ENCODE measurements at regions not wholly inside any gene's neighbourhood (a gene's known extent, or its start where the extent isn't known, plus 50 kb on each side); places are given as distances from the start of the nearest gene placed in this dataset.

DNA sequence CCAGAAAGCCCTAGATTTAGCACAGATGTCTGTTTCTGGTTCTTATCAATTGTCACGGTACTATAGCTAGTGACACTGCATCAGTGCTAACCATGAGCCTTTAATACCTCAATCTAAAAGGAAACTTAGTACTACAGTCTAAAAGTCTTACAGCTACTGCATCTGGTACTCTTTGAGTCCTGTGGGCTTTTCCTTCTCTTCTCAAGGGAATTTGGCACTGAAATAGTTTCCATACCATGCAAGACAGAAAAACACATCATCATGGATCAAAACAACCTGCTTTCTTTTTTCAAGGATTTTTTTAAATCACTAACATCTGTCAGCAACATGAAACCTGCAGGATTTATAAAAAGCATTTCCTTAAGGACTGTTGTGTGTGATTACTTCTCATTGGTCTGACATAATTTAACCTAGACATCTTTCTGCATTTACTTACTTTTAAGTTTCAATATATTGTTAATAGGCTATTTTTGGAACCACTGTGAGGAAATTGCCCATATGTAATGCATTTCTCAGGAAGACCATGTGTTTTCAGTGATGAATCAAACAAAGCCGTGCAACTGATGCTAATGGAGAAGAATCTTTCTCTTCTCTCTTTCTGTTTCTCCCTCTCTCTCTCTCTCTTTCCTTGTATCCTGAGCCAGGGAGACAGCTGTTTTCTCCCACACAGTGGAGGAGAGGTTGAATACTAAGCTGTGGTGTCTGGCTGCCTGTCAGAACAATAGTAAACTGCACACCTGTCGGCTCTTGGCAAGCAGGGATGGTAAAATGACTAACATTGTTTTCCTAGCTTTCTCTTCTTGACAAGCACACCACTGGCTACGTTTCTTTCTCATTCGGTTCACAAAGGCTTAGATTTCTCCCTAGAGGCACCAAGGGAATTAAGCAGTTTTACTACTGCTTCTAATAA is 273.4 kb downstream of the CSNK1G3 start:
- peak; percentile 89 to 92 for DNase-seq (ENCODE audit: low read depth in 2 of 2)

DNA sequence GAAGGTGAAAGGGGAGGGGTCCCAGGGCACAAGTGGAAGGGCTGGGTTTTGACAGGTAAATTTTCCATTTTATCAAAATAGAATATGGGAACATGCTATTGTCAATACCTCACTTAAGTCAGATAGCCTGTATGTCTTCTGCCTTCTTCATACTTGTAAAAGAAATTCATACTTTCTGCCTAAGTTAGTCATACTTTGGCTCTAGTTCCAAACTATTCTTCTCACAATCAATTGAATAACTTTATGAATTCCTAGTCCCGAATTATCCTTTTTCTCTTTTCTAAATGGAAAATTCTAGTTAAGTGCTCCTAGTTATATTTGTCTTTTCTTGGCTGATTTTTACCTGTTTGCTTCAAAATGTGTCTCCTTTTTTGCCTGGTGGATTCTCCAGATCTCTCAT is 271.4 kb downstream of the CSNK1G3 start:
- peak in 1 of 2 experiments; percentile 5 for DNase-seq (ENCODE audit: low read depth in 2 of 2)

DNA sequence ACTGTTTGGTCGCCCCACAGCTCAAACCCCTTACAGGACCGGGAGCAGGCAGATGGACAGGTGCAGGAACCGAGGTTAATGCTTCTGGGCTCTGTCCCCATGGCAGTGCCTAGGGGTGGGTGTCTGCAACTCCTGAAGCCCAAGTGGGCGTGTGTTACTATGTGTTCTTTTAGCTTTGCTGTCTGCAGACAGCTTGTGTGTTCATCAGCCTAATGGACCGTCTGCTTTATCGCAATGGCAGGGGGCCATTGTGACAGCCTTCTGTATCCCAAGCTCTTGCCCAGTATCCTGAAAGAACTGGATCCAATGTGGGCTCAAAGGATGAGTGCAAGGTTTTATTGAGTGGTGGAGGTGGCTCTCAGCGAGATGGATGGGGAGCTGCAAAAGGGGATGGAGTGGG is 266.7 kb downstream of the CSNK1G3 start:
- no peak for DNase-seq (ENCODE audit: low read depth in 2 of 2)

DNA sequence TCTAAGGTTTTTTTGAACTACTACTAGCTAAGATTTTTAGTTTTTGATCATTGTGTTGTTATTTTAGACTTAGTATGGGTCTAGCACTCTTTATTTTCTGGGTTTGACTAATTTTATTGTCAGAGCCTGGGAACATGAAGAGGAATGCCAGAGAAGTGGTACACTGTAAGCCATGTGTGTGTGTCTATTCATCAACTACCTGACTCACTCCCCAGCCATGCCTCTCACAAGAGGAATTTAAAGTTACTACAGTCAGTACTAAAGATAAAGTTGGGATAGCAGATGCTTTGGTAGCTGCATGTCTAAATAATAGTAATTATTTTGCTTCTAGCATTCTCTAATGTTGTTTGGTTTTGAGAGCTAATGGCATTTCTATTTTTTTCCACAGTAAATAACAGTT is 264.8 kb downstream of the CSNK1G3 start:
- peak; percentile 59 to 66 for DNase-seq (ENCODE audit: low read depth in 2 of 2)

DNA sequence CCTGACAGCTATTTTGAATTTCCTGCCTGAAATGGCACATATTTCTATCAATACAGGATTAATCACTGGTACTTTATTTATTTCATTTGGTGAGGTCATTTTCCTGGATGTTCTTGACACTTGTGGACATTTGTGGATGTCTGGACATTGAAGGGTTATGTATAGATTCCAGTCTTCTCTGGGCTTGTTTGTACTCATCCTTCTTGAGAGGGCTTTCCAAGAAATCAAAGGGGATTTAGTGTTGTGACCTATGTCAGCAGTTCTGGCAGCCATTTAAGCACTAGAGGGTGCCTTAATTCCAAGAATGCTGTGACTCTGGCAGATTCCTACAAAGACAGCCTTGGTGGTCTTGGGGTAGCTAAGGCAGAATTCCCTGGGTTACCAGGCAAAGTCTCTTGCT is 259.7 kb downstream of the CSNK1G3 start:
- DNase-seq (ENCODE audit: low read depth in 2 of 2) = no peak

DNA sequence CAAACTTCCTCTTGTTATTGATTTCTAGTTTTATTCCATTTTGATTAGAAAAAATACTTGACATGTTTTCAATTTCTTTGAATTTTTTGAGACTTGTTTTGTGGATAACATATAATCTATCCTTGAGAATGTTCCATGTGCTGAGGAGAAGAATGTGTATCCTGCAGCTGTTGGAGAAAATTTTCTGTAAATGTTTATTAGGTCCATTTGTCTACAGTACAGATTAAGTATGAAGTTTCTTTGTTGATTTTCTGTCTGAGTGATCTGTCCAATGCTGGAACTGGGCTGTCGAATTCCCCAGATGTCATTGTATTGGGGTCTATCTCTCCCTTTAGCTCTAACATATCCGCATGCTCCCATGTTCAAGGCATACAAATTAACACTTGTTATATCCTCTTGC is 251.2 kb downstream of the CSNK1G3 start:
- no peak for DNase-seq (ENCODE audit: low read depth in 2 of 2)

DNA sequence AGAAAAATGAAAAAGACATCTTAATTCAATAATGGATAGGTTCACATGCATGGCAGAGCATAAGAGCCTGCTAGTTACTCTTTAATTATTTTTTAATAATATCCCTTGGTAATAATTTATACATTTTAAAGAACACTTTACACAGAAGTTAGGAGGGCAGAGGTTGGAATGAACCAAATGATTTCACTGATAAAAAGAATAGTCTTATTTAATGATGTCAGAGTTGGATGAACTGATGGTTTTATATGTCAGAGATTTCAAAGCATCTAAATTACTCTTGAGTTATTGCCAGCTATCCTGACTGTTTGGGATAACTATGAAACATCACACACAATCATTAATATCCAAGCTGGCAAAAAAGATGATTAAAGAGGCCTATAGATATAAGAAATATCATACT is 244.8 kb downstream of the CSNK1G3 start:
- no peak for DNase-seq (ENCODE audit: low read depth in 2 of 2)

DNA sequence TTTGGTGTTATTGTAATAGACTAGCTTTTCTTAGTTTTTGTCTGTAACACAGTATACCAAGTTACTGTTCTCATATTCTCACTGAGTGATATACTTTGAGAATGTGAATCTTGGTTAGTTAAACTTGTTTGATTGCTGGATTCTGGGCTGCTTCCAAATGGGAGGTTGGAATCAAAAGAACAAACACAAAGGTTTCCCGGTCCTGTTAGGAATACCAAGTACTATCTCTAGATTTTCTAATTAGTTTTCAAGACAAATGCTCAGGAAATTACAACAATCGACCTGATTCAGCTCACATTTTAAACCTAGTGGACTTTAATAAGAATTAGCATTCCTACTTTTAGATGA is 244.3 kb downstream of the CSNK1G3 start:
- no peak for DNase-seq (ENCODE audit: low read depth in 2 of 2)

DNA sequence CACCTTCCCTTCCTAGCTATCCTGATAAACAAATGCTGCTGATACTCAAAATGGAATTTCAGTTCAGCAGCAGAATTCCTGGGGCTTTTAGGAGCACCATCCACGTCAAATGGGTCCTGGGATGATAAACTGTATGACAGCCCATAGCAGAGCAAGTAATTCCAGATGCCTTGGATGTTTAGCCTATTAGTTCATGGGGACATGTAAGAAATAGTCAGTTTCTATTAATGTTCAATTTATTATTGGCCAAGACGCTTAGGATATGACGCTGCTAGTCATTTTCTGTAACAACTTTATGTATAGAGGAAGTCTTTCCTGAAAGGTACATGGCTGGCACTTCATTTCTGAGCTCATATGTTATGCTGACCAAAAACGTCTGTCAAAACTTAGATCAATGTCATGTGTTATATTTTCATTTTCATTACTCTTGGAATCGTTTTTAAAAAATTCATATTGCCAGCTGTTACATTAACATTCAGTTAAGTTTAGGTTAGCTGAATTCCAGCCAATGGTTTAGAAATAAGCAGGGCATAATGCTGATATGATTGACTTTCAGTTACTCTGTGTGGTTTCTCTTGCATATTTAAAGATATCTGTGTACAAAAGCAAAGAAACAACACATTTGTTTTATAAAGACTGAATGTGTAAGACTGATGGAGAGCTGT is 243.8 kb downstream of the CSNK1G3 start:
- peak; percentile 83 for DNase-seq (ENCODE audit: low read depth in 2 of 2)

DNA sequence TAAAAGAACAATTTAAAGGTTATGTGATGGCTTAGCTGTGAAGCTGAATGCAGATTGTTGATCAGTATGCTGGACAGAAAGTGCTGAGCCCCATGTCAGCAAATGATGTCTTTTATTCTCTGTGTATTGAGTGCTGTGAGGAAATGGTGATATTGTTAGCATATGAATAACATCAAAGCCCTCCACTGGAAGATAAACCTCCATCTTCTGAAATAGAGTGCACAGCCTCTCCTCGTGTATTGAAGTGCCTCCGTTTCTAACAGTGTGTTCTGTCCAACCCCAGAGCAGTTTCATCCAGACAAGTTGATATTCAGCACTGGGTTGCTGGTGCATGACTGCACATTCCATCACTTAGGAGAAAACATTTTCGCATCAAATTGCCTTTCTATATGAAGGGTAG is 242.9 kb downstream of the CSNK1G3 start:
- DNase-seq (ENCODE audit: low read depth in 2 of 2) = no peak

DNA sequence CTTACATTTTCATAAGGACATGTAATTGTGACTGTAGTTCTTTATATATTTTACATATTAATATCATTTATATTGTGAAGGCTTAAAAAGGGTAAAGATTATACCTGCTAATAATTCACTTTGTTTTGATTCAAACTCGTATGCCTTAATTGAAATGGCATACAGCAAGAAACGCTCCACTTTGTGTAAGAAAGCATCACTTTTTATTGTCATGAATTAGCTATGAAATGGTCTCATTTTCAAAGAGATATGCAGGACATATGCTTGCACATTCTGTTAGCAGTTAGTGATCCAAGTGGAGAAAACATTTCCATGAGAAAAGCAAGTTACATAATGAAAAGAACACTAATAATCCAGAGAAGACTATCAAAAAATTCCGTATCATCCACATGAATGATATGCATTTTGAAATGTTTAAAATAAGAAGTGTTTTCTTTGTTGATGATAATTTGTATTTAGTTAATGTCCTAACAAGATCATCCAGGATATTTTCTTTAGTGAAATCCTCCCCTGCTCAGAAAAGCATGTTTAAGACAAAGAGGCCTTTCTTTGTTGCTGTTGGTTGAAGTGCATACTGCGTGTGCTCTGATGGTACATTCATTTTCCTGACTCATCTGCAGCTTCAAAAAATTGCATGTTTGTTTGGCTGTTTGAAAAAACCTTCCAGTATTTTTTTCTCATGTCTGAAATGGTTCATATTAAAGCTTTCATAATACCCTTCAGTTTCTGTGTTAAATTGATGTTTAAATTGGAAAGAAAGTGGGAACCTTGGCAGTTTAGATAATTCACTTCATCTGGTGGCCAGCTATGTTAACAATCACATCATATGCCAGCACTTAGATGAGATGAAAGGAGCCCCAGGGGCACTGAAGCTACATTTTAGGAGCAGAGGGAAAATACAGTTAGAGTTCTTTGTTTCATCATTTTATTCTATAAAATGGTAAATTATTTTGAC is 242.2 kb downstream of the CSNK1G3 start:
- DNase-seq (ENCODE audit: low read depth in 2 of 2) = peak; percentile 46 to 47

DNA sequence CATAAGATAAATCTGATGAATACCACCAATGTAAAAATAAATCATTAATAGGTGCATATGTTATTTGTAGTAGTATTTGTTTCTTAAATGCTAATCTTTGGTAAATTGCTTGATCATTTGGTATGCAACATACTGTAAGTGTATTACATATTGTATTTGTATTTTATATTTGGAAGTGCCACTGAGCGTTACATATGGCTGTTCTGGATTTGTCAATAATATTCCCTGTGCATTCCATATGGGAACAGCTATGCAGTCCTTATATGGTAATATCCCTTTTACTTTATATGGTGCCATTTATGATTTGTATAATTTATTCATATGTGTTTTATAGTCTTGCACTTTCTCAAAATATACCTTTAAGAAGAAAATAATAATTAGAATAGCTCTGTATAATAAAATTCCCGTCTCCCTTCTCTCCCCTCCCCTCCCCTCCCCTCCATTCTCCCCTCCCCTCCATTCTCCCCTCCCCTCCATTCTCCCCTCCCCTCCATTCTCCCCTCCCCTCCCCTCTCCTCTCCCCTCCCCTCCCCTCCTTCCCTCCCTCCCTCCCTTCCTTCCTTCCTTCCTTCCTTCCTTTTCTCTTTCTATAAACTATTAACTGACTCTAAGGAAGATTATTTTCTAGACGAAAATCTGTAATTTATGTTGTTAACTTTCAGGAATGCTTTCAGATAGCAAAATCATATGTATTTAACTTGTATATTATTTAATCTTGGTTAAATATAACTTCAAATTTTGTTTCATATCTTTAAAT is 241.4 kb downstream of the CSNK1G3 start:
- no peak for DNase-seq (ENCODE audit: low read depth in 2 of 2)

DNA sequence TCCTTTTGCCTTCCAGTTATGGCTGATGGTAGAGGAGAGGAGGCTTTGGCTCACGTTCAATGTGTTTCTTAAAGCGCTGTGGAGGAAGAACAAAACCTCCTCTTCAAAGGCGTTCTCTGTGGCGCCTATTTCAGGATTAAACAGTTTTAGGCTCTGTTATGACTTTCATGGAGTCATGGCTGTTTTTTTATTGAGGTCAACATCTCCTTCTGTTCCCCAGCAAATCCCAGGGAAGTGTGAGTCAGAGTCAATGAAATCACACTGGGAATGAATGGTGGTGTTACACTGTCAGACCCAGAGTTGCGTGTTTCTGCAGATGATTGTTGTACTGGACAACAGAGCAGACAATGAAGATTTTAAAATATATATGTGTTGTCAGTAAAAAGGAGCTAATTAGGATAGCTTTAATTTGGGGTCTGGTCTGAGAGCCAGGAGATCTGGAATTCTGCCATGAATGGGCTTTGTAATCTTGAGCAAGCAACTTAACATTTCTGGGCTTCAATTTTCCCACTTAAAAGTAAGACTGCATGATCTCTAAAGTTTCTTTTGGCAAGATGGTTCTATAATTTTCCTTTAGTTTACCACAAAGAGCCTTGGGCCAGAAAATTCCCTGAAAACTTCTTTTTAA is 240.7 kb downstream of the CSNK1G3 start:
- DNase-seq (ENCODE audit: low read depth in 2 of 2) = peak; percentile 67

DNA sequence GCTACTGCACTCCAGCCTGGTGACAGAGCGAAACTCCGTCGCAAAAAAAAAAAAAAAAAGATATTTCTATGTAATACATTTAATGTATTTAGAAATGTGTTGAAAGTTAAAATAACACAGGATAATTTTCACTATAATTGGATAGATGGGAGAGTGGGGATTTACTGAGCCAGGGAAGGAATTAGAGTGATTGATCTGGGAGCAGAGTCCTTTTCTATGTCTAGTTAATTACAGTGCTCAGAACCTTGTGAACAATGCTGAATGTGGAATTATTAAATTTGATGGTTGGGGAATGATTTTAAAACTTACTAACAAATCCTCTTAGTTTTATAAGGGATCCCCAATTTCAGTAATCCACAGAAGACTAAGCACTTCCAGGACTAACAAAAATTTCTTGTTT is 239.7 kb downstream of the CSNK1G3 start:
- no peak for DNase-seq (ENCODE audit: low read depth in 2 of 2)

DNA sequence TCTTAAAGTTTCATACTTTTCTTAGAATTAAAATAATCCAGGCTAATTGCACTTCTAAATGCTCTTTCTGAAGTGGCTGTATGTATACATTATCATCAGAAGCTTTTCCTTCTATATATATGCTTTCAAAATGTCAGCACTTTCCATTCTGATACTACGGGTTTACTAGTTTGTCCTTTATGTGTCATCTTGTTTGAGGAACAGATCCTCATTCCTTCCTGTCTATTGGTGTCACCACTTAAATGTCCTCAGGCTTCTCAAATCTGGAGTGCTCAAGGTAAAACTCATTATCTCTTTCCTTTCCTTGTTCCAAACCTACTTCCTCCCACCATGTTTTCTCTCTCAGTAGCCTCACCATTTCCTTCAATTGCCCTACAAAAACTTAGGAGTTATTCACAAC is 236.3 kb downstream of the CSNK1G3 start:
- DNase-seq (ENCODE audit: low read depth in 2 of 2) = no peak

DNA sequence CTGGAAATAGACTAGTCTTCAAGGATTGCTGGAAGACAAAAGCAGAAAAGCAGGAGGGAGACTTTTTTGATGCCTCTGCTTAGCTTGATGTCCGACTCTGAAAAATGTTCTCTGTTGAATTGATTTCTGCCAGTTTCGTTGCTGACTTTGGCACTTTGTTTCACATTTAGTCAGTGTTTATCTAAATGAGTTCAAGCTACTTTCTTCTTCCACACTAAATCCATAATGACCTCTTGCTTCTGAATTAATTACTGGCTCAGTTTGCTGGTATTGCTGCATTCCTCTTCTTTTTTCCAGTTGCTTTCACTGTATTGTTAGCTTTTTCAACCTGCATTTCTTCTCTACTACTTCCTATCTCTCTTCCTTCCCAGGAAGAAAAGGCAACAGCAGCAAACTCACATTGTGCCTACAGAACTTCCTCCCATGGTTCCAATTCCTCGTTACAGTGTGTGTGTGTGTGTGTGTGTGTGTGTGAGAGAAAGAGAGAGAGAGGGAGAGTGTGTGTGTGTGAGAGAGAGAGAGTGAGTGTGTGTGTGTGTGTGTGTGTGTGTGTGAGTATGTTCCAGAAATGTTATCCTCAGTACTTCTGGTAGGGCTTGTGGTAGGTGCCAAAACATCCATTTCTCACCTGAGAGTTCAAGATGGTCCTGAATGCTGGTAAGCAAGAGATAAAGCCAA is 234.8 kb downstream of the CSNK1G3 start:
- no peak for DNase-seq (ENCODE audit: low read depth in 2 of 2)

DNA sequence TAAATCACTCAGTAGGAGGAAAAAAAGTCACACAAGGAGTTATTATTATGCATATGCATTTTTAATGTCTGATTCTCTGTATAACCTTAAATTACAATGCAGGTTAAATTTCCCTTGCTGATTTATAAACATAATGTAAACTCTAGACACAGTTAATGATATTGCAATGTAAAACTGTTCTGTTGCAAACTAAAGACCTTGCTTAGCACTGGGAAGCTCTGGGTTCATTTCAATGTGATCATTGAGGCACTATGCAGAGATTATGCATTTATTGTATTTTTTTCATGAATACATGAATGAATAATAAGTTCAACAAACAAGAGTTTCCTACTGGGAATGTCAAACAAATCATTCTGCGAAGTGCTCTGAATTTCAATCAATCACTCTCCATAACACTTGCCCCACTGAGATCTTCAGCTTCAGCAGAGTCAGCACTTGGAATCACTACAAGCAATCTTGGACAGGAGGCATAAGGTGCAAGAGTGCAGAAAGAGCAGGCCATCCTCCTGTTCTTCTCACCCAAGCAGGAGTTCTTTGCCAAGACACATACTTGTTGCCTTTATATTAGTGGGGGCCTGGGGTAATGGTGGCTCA is 232.1 kb downstream of the CSNK1G3 start:
- DNase-seq (ENCODE audit: low read depth in 2 of 2) = no peak

DNA sequence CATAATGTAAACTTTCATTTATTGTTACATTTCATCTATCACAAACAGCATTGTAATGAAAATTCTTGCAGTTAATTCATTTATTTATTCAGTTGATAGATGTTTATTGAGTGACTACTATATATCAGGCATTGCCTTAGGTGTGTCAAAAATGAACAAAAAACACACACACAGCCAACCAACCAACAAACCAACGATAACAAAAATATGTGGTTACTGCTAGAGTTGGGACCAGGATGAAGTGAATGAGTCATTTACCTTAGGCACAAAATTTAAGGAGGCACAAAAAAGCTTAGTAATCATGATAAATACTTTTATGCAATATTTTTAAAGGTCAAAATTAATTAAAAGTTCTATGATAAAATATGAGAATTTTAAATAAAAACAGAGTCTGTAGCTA is 223.4 kb downstream of the CSNK1G3 start:
- no peak for DNase-seq (ENCODE audit: low read depth in 2 of 2)

DNA sequence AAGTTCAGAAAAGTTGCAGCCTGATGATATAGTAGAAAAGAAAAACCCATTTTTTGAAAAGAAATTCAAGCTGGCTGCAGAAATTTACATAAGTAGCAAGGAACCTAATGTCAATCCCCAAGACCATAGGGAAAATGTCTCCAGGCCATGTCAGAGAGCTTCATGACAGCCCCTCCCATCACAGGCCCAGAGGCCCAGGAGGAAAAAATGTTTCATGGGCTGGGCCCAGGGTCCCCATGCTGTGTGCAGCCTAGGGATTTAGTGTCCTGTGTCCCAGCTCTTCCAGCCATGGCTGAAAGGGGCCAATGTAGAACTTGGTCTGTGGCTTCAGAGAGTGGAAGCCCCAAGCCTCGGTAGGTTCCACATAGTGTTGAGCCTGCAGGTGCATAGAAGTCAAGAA is 220.3 kb downstream of the CSNK1G3 start:
- DNase-seq (ENCODE audit: low read depth in 2 of 2) = no peak

DNA sequence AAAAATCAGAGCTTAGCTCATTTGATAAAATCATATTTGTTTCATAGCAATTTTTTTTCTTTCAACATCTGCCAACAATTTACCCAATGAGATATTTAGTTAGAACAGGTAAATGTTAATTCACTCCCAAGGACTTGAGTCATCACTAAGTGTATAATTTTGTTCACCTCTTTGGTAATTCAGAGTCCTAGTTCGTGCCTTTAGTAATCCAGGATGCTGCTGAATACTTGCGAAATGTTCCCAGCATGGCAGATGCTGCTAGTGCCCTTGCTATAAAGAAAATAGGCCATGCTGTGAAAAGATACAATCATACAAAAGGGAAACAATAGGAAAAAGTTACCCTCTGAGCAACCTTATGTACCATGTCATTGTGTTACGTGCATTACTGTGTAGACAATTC is 210.5 kb downstream of the CSNK1G3 start:
- no peak for DNase-seq (ENCODE audit: low read depth in 2 of 2)

Data from fibroblast of skin of left quadriceps (primary cell).